ENCODE measurements at regions not wholly inside any gene's neighbourhood (a gene's known extent, or its start where the extent isn't known, plus 50 kb on each side); places are given as distances from the start of the nearest gene placed in this dataset.

GRCh38 chr3:150081084-150081483, 110.4 kb upstream of the PFN2 start:
- DNase-seq, result no peak

GRCh38 chr3:150080058-150080730, 109.5 kb upstream of the PFN2 start:
- DNase-seq, result no peak

GRCh38 chr3:150079029-150079739, 108.5 kb upstream of the PFN2 start:
- no peak for DNase-seq

- DNase-seq, result no peak
Observed at GRCh38 chr3:150077581-150078247, 107.0 kb upstream of the PFN2 start.

GRCh38 chr3:150077107-150077506, 106.4 kb upstream of the PFN2 start:
- DNase-seq, result no peak

GRCh38 chr3:150076443-150076842, 105.7 kb upstream of the PFN2 start:
- DNase-seq, result no peak

GRCh38 chr3:150075417-150075865, 104.7 kb upstream of the PFN2 start:
- no peak for DNase-seq

- DNase-seq, result no peak
Observed at GRCh38 chr3:150074697-150075416, 104.2 kb upstream of the PFN2 start.

- DNase-seq, result no peak
Observed at GRCh38 chr3:150074277-150074676, 103.6 kb upstream of the PFN2 start.

- DNase-seq, result no peak
Observed at GRCh38 chr3:150073513-150073912, 102.8 kb upstream of the PFN2 start.

- no peak for DNase-seq
Observed at GRCh38 chr3:150073031-150073430, 102.3 kb upstream of the PFN2 start.

GRCh38 chr3:150072576-150072975, 101.9 kb upstream of the PFN2 start:
- DNase-seq, result no peak

- DNase-seq, result no peak
Observed at GRCh38 chr3:150070271-150070670, 99.6 kb upstream of the PFN2 start.

GRCh38 chr3:150069633-150070032, 98.9 kb upstream of the PFN2 start:
- no peak for DNase-seq

- DNase-seq, result no peak
Observed at GRCh38 chr3:150069154-150069527, 98.4 kb upstream of the PFN2 start.

GRCh38 chr3:150068440-150069153, 97.9 kb upstream of the PFN2 start:
- DNase-seq, result no peak

GRCh38 chr3:150067561-150067960, 96.9 kb upstream of the PFN2 start:
- no peak for DNase-seq

GRCh38 chr3:150064971-150065370, 94.3 kb upstream of the PFN2 start:
- DNase-seq, result no peak

GRCh38 chr3:150063237-150063636, 92.5 kb upstream of the PFN2 start:
- DNase-seq, result no peak

GRCh38 chr3:150062492-150062891, 91.8 kb upstream of the PFN2 start:
- no peak for DNase-seq

- DNase-seq, result no peak
Observed at GRCh38 chr3:150061288-150062024, 90.8 kb upstream of the PFN2 start.

GRCh38 chr3:150059729-150060128, 89.0 kb upstream of the PFN2 start:
- DNase-seq, result no peak

All from SHP77 treated with DMSO at 0.1 percent for 48 hours (cell line).